ENCODE measurements at regions not wholly inside any gene's neighbourhood (a gene's known extent, or its start where the extent isn't known, plus 50 kb on each side); places are given as distances from the start of the nearest gene placed in this dataset.

DNA sequence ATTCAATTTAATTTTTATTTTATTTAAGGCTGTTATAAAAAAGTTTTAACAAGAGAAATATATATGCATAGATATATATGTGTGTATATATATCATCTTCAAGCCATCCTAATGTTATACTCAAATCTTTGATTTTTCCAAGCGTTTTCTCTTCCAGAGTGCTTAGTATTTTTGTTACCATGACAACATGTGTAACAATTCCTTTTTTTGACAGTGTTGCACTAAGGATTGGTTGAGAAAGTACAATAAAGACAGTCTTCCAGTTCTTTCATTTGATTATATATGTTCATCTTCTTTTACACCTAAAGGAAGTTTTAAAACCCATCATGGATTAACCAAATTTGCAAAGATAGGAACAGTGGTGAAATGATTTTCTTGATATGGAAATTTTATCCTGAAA lies 171.7 kb downstream of the KLF6 start:
- no peak for DNase-seq (ENCODE audit: low read depth, low spot score)
- in situ Hi-C loops (cut with HindIII; ENCODE audit: low pct_unique_long_range_greater_than_20kb, low sequenced_read_pairs), result no loop called here

DNA sequence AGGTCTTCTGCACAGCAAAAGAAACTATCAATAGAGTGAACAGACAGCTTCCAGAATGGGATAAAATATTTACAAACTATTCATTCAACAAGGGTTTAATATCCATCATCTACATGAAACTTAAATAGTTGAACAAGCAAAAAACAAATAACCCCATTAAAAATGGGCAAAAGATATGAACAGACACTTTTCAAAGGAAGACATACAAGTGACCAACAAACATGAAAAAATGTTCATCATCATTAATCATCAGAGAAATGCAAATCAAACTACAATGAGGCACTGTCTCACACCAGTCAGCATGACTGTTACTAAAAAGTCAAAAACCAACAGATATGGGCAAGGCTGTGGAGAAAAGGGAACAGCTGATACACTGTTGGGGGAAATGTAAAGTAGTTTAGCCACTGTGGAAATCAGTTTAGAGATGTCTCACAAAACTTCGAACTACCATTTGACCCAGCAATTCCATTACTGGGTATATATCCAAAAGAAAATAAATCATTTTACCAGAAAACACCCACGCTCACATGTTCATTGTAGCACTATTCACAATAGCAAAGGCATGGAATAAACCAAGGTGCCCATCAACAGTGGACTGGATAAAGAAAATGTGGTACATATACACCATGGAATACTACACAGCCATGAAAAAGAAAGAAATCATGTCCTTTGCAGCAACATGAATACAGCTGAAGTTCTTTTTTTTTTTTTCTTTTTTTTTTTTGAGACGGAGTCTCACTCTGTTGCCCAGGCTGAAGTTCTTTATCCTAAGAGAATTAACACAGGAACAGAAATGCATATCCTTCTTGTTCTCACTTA lies 172.6 kb downstream of the KLF6 start:
- DNase-seq (ENCODE audit: low read depth, low spot score), result no peak
- in situ Hi-C loops (cut with HindIII; ENCODE audit: low pct_unique_long_range_greater_than_20kb, low sequenced_read_pairs), result no loop called here

DNA sequence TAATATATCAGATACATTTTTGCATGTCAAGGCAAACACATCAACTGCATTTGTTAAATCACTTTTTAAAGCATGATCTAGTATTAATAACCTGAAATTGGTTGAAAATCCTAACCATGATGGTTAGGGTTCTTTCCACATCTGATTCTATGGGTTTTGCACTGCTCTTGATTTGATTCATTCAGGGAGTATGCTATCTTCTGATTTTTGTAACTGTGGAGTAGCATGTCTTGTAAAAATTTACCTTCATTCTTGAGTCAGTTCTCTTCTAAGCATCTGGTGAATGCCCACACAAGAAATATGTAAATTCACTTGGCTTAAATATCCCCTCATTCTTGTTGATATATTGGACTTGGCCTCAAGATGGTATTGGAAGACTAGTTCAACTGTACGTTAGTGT lies 178.7 kb downstream of the KLF6 start:
- no peak for DNase-seq (ENCODE audit: low read depth, low spot score)
- in situ Hi-C loops (cut with HindIII; ENCODE audit: low pct_unique_long_range_greater_than_20kb, low sequenced_read_pairs), result no loop called here

DNA sequence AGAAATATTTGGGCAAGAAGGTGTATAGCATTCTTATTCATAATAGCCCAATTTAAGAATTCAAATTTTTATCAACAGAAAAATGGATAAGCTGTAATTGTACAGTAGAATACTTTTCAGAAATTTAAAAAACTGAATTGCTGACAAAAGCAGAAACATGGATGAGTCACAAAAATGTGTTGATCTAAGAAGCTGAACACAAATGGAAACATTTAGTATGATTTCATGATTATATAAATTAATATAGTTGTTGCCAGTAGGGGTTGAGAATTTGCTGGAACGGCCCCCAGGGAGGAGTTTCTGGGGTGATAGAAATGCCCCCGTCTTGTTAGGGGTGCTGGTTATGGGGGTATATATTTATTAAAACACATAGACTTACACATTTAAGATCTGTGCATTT lies 179.1 kb downstream of the KLF6 start:
- in situ Hi-C loops (cut with HindIII; ENCODE audit: low pct_unique_long_range_greater_than_20kb, low sequenced_read_pairs), result no loop called here
- no peak for DNase-seq (ENCODE audit: low read depth, low spot score)

DNA sequence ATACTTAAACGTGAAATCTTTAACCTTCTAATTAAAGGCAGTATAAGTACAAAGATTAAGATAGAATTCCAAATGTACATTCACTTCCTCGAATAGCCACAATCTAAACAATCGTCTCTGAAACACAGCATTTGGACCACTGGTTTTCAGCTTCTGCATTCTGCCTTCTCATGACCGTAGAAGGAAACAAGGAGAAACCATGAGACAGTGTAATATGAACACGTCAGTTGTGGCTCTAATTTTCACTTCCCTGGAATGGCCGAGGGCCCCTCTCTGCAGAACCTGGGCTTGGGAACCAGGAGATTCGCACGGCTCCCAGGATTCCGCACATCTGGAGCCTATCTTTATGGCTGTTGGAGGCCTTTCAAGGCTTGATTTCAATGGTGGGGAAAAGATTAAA lies 189.3 kb downstream of the KLF6 start:
- no peak for DNase-seq (ENCODE audit: low read depth, low spot score)
- in situ Hi-C loops (cut with HindIII; ENCODE audit: low pct_unique_long_range_greater_than_20kb, low sequenced_read_pairs), result no loop called here

DNA sequence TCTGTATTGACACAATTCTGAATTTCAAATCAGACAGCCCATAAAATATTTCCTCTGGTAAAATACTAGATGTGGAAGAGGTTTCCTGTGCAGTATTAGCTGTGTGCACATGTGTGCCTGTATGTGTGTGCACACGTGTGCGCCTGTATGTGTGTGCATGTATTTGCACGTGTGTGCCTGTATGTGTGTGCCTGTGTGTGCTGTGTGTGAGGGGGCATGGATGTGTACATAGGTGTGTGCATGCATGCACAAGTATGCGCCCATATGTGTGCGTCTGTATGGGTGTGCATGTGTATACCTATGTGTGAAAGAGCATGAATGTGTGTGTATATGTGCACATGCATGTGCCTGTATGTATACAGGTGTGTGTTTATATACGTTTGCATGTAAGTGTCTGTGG lies 191.4 kb downstream of the KLF6 start:
- DNase-seq (ENCODE audit: low read depth, low spot score), result no peak
- in situ Hi-C loops (cut with HindIII; ENCODE audit: low pct_unique_long_range_greater_than_20kb, low sequenced_read_pairs), result no loop called here

GRCh38 chr10:3592424-3592823 lies 192.6 kb downstream of the KLF6 start:
- in situ Hi-C loops (cut with HindIII; ENCODE audit: low pct_unique_long_range_greater_than_20kb, low sequenced_read_pairs), result no loop called here
- DNase-seq (ENCODE audit: low read depth, low spot score), result no peak

GRCh38 chr10:3588816-3589215 lies 196.2 kb downstream of the KLF6 start:
- in situ Hi-C loops (cut with HindIII; ENCODE audit: low pct_unique_long_range_greater_than_20kb, low sequenced_read_pairs), result no loop called here
- DNase-seq (ENCODE audit: low read depth, low spot score), result no peak

GRCh38 chr10:3588346-3588745 lies 196.7 kb downstream of the KLF6 start:
- DNase-seq (ENCODE audit: low read depth, low spot score), result no peak
- in situ Hi-C loops (cut with HindIII; ENCODE audit: low pct_unique_long_range_greater_than_20kb, low sequenced_read_pairs), result no loop called here

DNA sequence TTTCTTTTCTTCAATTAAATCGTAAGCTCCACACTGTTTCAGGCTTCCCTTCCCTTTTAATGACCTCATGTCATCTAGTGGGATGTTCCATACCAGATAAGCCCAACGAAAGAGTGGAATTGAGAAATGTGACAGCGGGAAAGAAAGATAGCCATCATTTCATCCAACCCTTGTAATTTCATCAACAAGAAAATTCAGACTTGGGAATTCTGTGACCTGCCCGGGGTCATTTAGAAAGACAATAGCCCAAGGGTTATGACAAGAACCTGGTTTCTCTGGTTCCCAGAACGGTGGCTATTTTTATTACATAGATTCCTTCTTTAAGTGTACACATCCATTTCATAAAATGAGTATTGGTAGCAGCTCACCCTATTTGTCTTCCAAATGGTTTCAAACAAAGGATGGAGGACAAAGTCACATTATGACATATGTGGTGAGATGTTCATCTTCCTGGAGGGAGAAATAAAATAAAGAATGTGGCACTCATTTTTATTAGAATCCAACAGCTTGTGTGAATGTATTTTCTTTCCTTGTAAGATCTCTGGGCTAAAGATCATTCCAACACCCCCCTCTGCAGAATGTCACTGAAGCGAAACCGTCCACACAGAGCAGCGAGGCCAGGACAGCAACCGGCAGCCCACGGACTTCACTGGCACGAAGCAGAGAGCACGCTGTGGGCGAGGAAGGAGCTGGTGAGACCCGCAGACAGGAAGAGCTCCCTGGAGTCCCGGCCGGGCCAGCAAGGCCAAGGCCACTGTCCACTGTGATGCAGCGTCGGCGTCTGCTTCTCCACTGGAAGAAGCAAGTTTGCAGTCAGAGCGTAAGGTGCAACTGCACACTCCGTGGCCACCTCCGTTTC lies 199.9 kb downstream of the KLF6 start:
- no peak for DNase-seq (ENCODE audit: low read depth, low spot score)
- in situ Hi-C loops (cut with HindIII; ENCODE audit: low pct_unique_long_range_greater_than_20kb, low sequenced_read_pairs), result no loop called here

GRCh38 chr10:3580565-3580964 lies 204.4 kb downstream of the KLF6 start:
- DNase-seq (ENCODE audit: low read depth, low spot score), result no peak
- in situ Hi-C loops (cut with HindIII; ENCODE audit: low pct_unique_long_range_greater_than_20kb, low sequenced_read_pairs), result no loop called here

- no peak for DNase-seq (ENCODE audit: low read depth, low spot score)
- in situ Hi-C loops (cut with HindIII; ENCODE audit: low pct_unique_long_range_greater_than_20kb, low sequenced_read_pairs), result no loop called here
Measured at GRCh38 chr10:3579845-3580244, 205.2 kb downstream of the KLF6 start.

DNA sequence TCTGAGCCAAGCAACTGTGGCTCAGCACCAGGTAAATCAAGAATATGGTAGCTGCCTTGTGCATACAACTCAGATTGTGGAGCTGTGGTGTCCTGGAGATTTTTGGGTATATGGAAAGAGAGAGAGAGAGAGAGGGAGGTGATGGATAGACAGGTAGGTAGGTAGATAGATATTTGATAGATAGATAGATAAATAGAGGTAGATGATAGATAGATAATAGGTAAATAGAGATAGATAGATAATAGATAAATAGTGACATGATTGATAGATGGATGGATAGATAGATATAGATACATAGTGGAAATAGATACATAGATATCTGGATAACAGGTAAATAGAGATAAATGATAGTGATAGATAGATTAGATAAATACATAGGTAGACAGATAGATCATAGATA lies 206.3 kb downstream of the KLF6 start:
- in situ Hi-C loops (cut with HindIII; ENCODE audit: low pct_unique_long_range_greater_than_20kb, low sequenced_read_pairs), result no loop called here
- DNase-seq (ENCODE audit: low read depth, low spot score), result no peak

DNA sequence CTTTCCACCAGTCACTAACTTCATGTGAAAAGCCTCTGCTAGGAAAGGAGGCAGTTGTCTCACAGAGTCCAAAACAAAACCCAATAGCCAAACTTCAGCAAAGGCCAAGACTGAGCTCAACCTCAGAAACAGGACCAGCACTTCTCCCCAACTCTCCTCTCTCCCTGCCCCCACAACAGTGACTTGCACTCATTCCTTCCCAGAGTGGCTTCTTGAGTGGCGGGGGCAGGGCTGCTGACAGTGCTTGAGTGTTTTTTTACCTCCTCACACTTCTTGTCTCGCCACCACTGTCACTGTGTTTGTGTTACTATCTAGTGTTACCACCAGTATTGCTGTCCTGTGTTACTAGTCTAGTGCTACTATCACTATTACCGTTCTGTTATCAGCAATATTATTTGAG lies 206.8 kb downstream of the KLF6 start:
- no peak for DNase-seq (ENCODE audit: low read depth, low spot score)
- in situ Hi-C loops (cut with HindIII; ENCODE audit: low pct_unique_long_range_greater_than_20kb, low sequenced_read_pairs), result no loop called here

DNA sequence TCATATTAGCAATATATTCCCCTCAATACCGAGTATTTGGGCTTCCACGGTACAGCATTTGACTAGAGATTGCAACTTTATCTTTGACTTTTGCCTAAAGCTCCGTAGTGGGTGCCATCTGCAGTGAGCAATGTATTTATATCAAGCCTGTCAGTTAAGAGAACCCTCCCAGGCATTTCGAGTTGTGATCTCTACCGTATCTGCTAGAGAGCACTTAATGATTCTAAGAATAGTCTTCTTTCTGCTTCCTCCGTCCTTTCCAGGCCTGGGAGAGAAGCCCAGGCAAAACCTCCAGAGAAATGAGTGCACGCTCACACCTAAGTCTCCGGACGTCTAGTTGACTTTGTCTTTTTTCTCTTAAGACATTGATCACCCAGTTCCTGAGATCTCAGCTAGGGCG lies 210.6 kb downstream of the KLF6 start:
- DNase-seq (ENCODE audit: low read depth, low spot score), result no peak
- in situ Hi-C loops (cut with HindIII; ENCODE audit: low pct_unique_long_range_greater_than_20kb, low sequenced_read_pairs), result no loop called here

DNA sequence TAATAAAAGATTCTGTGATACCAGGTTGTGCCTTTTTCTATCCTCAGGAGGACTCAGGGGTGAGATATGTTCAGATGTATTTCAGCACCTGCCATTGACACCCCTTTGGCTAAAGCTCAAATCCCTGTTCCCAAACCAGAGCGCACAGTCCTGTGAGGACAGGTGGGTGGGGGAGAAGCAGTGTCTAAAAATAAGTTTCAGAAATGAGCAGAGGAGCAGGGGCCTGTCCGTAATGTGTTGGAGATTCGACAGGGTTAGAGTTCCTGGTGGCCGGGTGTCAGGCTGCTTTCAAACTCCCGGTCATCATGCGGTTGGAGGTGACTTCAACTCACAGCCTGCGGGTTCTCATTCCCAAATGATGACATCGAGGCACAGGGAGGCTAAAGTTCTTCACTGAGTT lies 211.5 kb downstream of the KLF6 start:
- in situ Hi-C loops (cut with HindIII; ENCODE audit: low pct_unique_long_range_greater_than_20kb, low sequenced_read_pairs), result no loop called here
- DNase-seq (ENCODE audit: low read depth, low spot score), result no peak

DNA sequence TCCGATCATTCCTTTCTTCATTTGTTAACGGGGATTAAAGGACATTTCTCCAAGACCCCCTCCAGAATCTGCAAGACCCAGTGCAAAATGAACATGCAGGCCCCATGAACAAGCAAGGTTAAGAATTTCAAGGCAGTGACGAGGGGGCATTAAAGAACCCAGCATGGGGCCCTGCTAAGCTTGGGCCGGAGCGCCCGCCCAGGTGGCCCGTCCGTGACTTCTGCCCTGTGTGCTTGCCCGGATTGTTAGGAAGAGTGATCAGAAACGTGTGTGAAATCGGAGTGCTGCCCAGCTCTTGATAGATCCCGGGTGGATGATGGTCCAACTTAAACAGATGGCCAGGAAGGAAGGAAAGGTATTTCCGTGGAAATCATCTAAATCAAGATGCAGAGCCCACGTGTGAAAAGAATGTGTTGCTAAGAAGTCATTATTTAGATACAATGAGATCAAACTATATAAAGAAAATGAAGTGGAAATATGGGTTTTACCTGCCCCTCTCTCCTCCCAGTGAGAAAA lies 213.6 kb downstream of the KLF6 start:
- in situ Hi-C loops (cut with HindIII; ENCODE audit: low pct_unique_long_range_greater_than_20kb, low sequenced_read_pairs), result no loop called here
- DNase-seq (ENCODE audit: low read depth, low spot score), result no peak

DNA sequence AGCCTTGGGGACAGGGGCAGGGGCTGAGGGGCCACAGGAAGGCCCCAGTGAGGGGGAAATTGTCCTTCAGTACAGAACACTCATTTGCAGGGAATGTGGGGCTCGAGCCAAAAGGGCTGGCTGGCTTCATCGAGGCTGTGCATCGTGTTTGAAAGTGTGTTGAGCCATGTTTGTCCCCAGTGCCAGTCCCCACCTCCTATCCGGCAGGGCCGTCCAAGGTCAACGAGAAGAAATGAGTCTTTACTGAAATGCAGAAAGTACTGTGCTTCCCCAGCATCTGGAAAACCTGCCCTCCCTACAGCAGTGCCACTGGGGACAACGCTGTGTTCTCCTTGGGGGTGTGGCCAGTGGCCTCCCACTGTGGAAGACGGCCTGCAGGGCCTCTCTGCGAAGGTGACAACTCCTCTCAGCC lies 214.1 kb downstream of the KLF6 start:
- no peak for DNase-seq (ENCODE audit: low read depth, low spot score)
- in situ Hi-C loops (cut with HindIII; ENCODE audit: low pct_unique_long_range_greater_than_20kb, low sequenced_read_pairs), result no loop called here
